WERI-Rb-1 (cell line): ENCODE measurements at regions not wholly inside any gene's neighbourhood (a gene's known extent, or its start where the extent isn't known, plus 50 kb on each side); places are given as distances from the start of the nearest gene placed in this dataset.

Source experiments
- DNase-seq: peaks from one replicate; pipeline ENCODE4 v3.0.0-alpha.2; 2020
- H3K27ac ChIP-seq: fragments of 250-450 bp; sonication (Bioruptor Pico); 2 replicates; pipeline ENCODE4 v1.5.1; 2020; ENCODE audit warnings: mild to moderate bottlenecking, moderate library complexity
- H3K27me3 ChIP-seq: fragments of 250-450 bp; sonication (Bioruptor Pico); 2 replicates; pipeline ENCODE4 v1.5.1; 2021; ENCODE audit warnings: mild to moderate bottlenecking, low read depth, moderate library complexity; ENCODE audit not compliant: insufficient read depth, severe bottlenecking
- H3K36me3 ChIP-seq: fragments of 250-450 bp; sonication (Bioruptor Pico); 2 replicates; pipeline ENCODE4 v1.5.1; 2020; ENCODE audit warnings: mild to moderate bottlenecking, moderate library complexity
- H3K4me3 ChIP-seq: 2 replicates; pipeline ENCODE4 v1.5.1; 2011; ENCODE audit warnings: low read depth, mild to moderate bottlenecking, control low read depth, low read length
- H3K9me3 ChIP-seq: fragments of 250-450 bp; sonication (Bioruptor Pico); 2 replicates; pipeline ENCODE4 v1.5.1; 2021; ENCODE audit warnings: mild to moderate bottlenecking, moderate library complexity; ENCODE audit not compliant: severe bottlenecking
- TF ChIP-seq, protein P1 (sequence below): IDR thresholded peaks from 2 replicates; pipeline ENCODE4 v1.5.1; 2011; ENCODE audit warnings: low read depth, mild to moderate bottlenecking, control low read depth, inconsistent platforms, low read length

DNA sequence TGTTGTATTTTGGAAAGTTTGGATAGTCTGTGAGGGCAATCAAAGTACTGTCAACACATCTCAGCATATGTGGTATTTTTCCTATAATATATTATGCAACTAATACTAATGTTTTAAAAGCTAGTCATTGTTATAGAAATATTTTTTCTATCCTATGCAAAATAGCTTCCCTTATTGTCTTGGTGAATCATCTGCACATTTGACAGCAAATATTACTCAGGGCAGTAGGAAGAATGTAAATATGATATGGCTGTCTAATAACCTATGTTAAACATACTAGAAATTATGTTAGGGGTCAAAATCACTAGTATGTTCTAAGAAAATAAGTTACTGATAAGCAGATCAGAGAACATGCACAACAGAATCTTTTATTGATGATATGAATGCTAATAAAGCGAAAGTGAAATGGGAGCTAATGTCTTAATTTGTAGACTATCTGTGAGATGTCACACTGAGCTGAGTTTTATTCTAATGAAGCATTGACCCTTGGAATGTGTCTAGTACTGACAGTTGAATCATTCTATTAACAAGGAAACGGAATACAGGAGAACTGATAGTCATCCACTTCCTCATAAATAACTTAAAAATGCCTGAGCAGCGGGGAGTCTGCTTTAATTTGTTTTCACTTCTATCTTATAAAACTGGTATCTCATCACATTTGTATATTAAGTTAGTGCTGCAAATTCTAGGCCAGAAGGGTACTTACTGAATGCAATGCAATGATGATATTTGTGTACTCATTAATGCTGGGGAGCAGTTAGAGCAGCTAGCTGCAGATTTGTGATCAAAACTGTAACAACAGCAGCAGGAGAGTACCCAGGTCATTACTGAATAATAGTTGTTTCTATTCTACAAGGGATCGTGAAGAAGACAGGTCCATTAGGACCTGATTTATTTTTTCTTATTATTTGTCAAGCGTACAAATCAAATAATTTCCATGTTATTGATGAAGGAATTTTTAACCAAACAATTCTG, 440.3 kb upstream of the AADAT start:
- TF ChIP-seq, protein P1, sequence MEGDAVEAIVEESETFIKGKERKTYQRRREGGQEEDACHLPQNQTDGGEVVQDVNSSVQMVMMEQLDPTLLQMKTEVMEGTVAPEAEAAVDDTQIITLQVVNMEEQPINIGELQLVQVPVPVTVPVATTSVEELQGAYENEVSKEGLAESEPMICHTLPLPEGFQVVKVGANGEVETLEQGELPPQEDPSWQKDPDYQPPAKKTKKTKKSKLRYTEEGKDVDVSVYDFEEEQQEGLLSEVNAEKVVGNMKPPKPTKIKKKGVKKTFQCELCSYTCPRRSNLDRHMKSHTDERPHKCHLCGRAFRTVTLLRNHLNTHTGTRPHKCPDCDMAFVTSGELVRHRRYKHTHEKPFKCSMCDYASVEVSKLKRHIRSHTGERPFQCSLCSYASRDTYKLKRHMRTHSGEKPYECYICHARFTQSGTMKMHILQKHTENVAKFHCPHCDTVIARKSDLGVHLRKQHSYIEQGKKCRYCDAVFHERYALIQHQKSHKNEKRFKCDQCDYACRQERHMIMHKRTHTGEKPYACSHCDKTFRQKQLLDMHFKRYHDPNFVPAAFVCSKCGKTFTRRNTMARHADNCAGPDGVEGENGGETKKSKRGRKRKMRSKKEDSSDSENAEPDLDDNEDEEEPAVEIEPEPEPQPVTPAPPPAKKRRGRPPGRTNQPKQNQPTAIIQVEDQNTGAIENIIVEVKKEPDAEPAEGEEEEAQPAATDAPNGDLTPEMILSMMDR: no peak
- Histone ChIP-seq H3K36me3 (no peaks in the 10 kb centered on the region), H3K27me3 (no peaks in the 10 kb centered on the region), H3K9me3 (no peaks in the 10 kb centered on the region), H3K4me3 (no peak overlapping the region), H3K27ac (no peak overlapping the region)
- DNase-seq: no peak

GRCh38 chr4:170526471-170526870, 436.7 kb upstream of the AADAT start:
- no peak for DNase-seq
- TF ChIP-seq, protein P1: no peak
- H3K36me3 ChIP-seq: no peaks in the 10 kb centered on the region
- no peaks in the 10 kb centered on the region for H3K9me3 ChIP-seq
- H3K4me3 ChIP-seq: no peak overlapping the region
- H3K27ac ChIP-seq: no peak overlapping the region
- H3K27me3 ChIP-seq: no peaks in the 10 kb centered on the region

DNA sequence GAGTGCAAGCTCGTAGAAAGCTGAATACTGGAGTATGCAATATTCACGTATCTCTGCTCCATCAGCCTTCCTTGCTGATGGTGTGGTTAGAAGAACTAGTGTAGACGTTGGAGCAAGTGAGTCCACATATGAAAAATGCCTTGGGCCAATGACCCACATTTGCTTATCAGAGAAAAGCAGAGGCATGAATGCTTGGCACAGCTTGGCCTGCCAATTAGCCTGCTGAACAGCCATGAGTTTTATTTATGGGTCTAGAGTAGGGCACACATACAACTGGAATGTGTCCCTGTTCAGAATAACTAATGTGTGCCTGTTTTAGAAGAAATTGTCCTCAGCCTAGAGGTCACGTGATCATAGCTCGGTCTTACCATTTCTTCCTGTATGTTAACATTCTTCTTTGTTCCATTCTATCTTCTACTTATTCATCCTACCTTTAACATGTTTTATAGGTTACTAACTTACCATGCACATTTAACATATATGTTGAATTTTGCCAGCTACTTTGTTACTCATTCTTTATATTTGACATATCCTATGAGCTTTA, 432.7 kb upstream of the AADAT start:
- DNase-seq: no peak
- Histone ChIP-seq H3K4me3 (no peak overlapping the region), H3K27me3 (no peaks in the 10 kb centered on the region), H3K9me3 (no peaks in the 10 kb centered on the region), H3K27ac (no peak overlapping the region), H3K36me3 (no peaks in the 10 kb centered on the region)
- TF ChIP-seq, protein P1: no peak

DNA sequence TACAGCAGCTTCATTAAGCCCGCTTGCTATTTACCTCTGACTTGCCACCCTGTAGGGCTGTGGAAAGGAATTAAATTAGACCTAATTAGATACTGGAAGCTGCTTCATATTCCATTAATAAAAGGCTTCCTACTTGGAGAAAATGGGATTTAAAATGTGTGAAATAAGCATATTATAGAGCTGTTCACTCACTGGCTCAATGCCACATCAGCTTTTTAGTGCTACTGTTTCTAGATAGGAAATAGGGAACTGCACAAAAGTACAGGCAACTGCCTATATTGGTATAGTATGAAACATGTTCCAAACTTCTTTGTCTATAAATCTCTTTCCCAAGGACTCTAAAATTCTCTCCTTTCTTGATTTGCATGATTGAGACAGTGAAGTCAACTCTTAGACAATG, 407.9 kb upstream of the AADAT start:
- no peak overlapping the region for H3K27ac ChIP-seq
- no peak for DNase-seq
- H3K9me3 ChIP-seq: no peaks in the 10 kb centered on the region
- H3K4me3 ChIP-seq: no peak overlapping the region
- no peaks in the 10 kb centered on the region for H3K36me3 ChIP-seq
- TF ChIP-seq, protein P1: no peak
- no peaks in the 10 kb centered on the region for H3K27me3 ChIP-seq

- peak; percentile 18 for DNase-seq
- Histone ChIP-seq H3K36me3 (no peaks in the 10 kb centered on the region), H3K27ac (no peak overlapping the region), H3K9me3 (no peaks in the 10 kb centered on the region), H3K4me3 (no peak overlapping the region), H3K27me3 (no peaks in the 10 kb centered on the region)
- TF ChIP-seq, protein P1: no peak
These were observed 407.4 kb upstream of the AADAT start for GRCh38 chr4:170497112-170497511.
